GM12892 (cell line): ENCODE measurements at regions not wholly inside any gene's neighbourhood (a gene's known extent, or its start where the extent isn't known, plus 50 kb on each side); places are given as distances from the start of the nearest gene placed in this dataset.

Experiments used
- POLR2A ChIP-seq: IDR thresholded peaks from 2 replicates; pipeline ENCODE4 v1.6.1; 2011; ENCODE audit warnings: low read depth, low read length, control low read depth
- POLR2AphosphoS5 ChIP-seq: IDR thresholded peaks from 2 replicates; pipeline ENCODE4 v1.6.1; 2011; ENCODE audit warnings: low read depth, low read length, control low read depth
- TAF1 ChIP-seq: IDR thresholded peaks from 2 replicates; pipeline ENCODE4 v1.6.1; 2011; ENCODE audit warnings: low read depth, mild to moderate bottlenecking, control low read depth, low read length, borderline replicate concordance

DNA sequence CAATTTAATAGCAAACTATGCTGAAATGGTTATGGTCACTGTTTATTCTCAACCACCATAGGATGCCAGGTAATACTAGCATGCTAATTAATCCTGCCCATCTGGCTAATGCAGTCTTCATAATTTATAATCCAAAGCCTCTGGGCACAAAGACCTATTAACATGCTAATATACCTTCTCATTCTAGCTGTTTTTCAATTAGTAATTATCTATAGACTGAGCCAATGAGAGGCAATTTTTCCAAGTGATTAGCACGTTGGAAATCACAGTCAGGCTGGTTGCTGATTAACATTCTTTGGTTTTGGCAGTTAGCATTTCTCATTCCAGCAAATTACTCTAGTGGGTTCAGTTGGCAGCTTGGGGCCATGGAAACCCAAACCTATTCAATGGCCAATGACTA lies 357.2 kb downstream of the SEC23A start:
- no peak for TF ChIP-seq POLR2A
- TF ChIP-seq POLR2AphosphoS5, result no peak
- no peak for TF ChIP-seq TAF1
